H1 (cell line): ENCODE measurements at regions not wholly inside any gene's neighbourhood (a gene's known extent, or its start where the extent isn't known, plus 50 kb on each side); places are given as distances from the start of the nearest gene placed in this dataset.

Experiments
- BACH1 ChIP-seq: IDR thresholded peaks from 2 replicates; pipeline ENCODE4 v1.6.1; 2012; ENCODE audit warnings: low read length, improper control_type of control experiment
- EP300 ChIP-seq, 2 experiments: IDR thresholded peaks; 1 replicate in 1 of 2; 2 replicates in 1 of 2; pipeline ENCODE4 v1.6.1; 2011 to 2012; ENCODE audit warnings: low read depth in 2 of 2, low read length in 2 of 2, mild to moderate bottlenecking in 2 of 2, borderline replicate concordance in 1 of 2, inconsistent platforms in 1 of 2, moderate library complexity in 1 of 2
- RAD21 ChIP-seq, 2 experiments: IDR thresholded peaks in 1 of 2; conservative IDR thresholded peaks in 1 of 2; 2 replicates each; pipeline ENCODE4 v1.6.1; 2011; ENCODE audit warnings: low read depth in 2 of 2, low read length in 2 of 2, improper control_type of control experiment in 1 of 2, inconsistent platforms in 1 of 2, mild to moderate bottlenecking in 1 of 2, moderate library complexity in 1 of 2

DNA sequence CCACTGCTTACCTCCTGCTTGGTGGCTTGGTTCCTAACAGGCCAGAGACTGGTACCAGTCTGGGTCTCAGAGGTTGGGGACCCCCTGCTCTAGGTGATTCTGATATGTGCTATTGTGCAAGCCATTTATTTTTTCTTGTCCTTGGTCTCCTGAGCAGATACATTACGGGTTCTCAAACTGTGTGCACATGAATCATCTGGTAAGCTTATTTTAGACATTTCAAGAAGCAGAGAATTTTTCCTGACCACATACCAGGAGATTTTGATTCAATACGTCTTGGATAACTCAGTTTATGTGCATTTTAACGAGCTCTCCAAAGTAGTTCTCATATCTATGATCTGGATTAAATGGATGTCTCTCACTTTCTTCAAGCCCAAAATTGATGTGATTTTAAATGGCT is 77.2 kb downstream of the FHIP1A start (continued):
- TF ChIP-seq RAD21 (IDR thresholded peaks at IDR 0.05 in 1 of 2, conservative IDR thresholded peaks at IDR 0.05 in 1 of 2; ENCODE audit: low read depth in 2 of 2, low read length in 2 of 2) (no peak), EP300 (IDR thresholded peaks at IDR 0.05; ENCODE audit: borderline replicate concordance in 1 of 2, low read depth in 2 of 2, low read length in 2 of 2) (no peak), BACH1 (no peak)
